H1 (cell line): ENCODE measurements at regions not wholly inside any gene's neighbourhood (a gene's known extent, or its start where the extent isn't known, plus 50 kb on each side); places are given as distances from the start of the nearest gene placed in this dataset.

Experiments
- CTCF ChIA-PET: fragments of 300-600 bp; sonication (Branson Sonifier 250); formaldehyde crosslinking; loops from one replicate; lab custom pipeline; 2021; ENCODE audit not compliant: partially characterized antibody; lab: Charles Lee
- POLR2A ChIA-PET: fragments of 300-600 bp; sonication (Branson Sonifier 250); formaldehyde crosslinking; loops from one replicate; lab custom pipeline; 2021; ENCODE audit warnings: inconsistent platforms; ENCODE audit not compliant: partially characterized antibody; lab: Charles Lee
- DNase-seq, 2 experiments: peaks; one replicate each; pipeline versions ENCODE4 v3.0.0 to v3.0.0-alpha.2; 2010 to 2022; ENCODE audit warnings: low spot score in 2 of 2, low read depth in 1 of 2, mixed read lengths in 1 of 2
- FAIRE-seq: peaks from 2 replicates; lab custom pipeline; 2011; peaks lifted over from hg19 to GRCh38; lab: Jason Lieb, UNC
- H2AFZ ChIP-seq: 2 replicates; pipeline ENCODE4 v1.8.1; 2012; ENCODE audit warnings: low read length, inconsistent platforms
- H2AK5ac ChIP-seq: 2 replicates; pipeline ENCODE4 v1.6.1; 2013; ENCODE audit warnings: low read depth, low read length
- H2BK120ac ChIP-seq: replicated peaks from 2 replicates; pipeline ENCODE3; 2013; ENCODE audit warnings: low read depth, low read length, inconsistent platforms
- H2BK12ac ChIP-seq: 2 replicates; pipeline ENCODE4 v1.6.1; 2013; ENCODE audit warnings: low read depth, low read length
- H2BK15ac ChIP-seq: 2 replicates; pipeline ENCODE4 v1.6.1; 2013; ENCODE audit warnings: low read length
- H2BK20ac ChIP-seq: 2 replicates; pipeline ENCODE4 v1.6.1; 2013; ENCODE audit warnings: low read length
- H2BK5ac ChIP-seq: 2 replicates; pipeline ENCODE4 v1.6.1; 2013; ENCODE audit warnings: low read depth, low read length
- H3K14ac ChIP-seq: 2 replicates; pipeline ENCODE4 v1.6.1; 2013; ENCODE audit warnings: inconsistent platforms; ENCODE audit not compliant: insufficient read length
- H3K18ac ChIP-seq: 2 replicates; pipeline ENCODE4 v1.6.1; 2013; ENCODE audit warnings: low read length; ENCODE audit errors: extremely low read depth
- H3K23ac ChIP-seq: 2 replicates; pipeline ENCODE4 v1.6.1; 2013; ENCODE audit warnings: inconsistent platforms; ENCODE audit not compliant: insufficient read length
- H3K23me2 ChIP-seq: 2 replicates; pipeline ENCODE4 v1.6.1; 2013; ENCODE audit warnings: low read depth, low read length
- H3K27ac ChIP-seq: 2 replicates; pipeline ENCODE4 v1.6.1; 2011; ENCODE audit warnings: low read depth, low read length, inconsistent platforms
- H3K27me3 ChIP-seq, 4 experiments: replicated peaks in 1 of 4; 1 replicate in 1 of 4; 2 replicates in 3 of 4; pipeline versions ENCODE4 v1.6.1 to v1.8.1; 2011 to 2013; ENCODE audit warnings: low read length in 3 of 4, mild to moderate bottlenecking in 3 of 4, inconsistent platforms in 2 of 4, mixed read lengths in 2 of 4, moderate library complexity in 1 of 4; ENCODE audit not compliant: control insufficient read depth in 3 of 4, insufficient read depth in 3 of 4; ENCODE audit errors: extremely low read depth in 1 of 4
- H3K36me3 ChIP-seq, 4 experiments: 2 replicates each; pipeline versions ENCODE4 v1.6.1 to v1.8.1; 2011 to 2013; ENCODE audit warnings: mild to moderate bottlenecking in 4 of 4, low read length in 3 of 4, moderate library complexity in 2 of 4, control low read depth in 1 of 4, inconsistent platforms in 1 of 4; ENCODE audit not compliant: insufficient read depth in 4 of 4, control insufficient read depth in 2 of 4
- H3K4ac ChIP-seq: replicated peaks from 2 replicates; pipeline ENCODE3; 2013; ENCODE audit warnings: low read length, low read depth, mixed read lengths, inconsistent platforms; ENCODE audit not compliant: insufficient read length
- H3K4me1 ChIP-seq, 4 experiments: replicated peaks in 1 of 4; 1 replicate in 1 of 4; 2 replicates in 3 of 4; pipeline versions ENCODE4 v1.6.1 to v1.8.1; 2011 to 2013; ENCODE audit warnings: low read length in 3 of 4, inconsistent platforms in 2 of 4, mixed read lengths in 1 of 4; ENCODE audit not compliant: insufficient read depth in 4 of 4, control insufficient read depth in 3 of 4
- H3K4me2 ChIP-seq, 2 experiments: 2 replicates each; pipeline versions ENCODE4 v1.6.1 to v1.8.1; 2011 to 2013; ENCODE audit warnings: low read depth in 2 of 2, low read length in 2 of 2, control low read depth in 1 of 2, inconsistent platforms in 1 of 2, mild to moderate bottlenecking in 1 of 2; ENCODE audit not compliant: insufficient read depth in 1 of 2
- H3K4me3 ChIP-seq, 4 experiments: fragments of 200-600, 300-600 bp in 1 of 4; sonication (generic), shearing (Covaris generic), sonication (Bioruptor Twin) in 1 of 4; 2 replicates each; pipeline versions ENCODE4 v1.5.1 to v1.8.1; 2011 to 2016; ENCODE audit warnings: low read length in 4 of 4, low read depth in 3 of 4, control low read depth in 2 of 4, inconsistent platforms in 2 of 4, mild to moderate bottlenecking in 2 of 4, mixed read lengths in 1 of 4, moderate library complexity in 1 of 4; ENCODE audit not compliant: insufficient read depth in 2 of 4; ENCODE audit errors: extremely low read depth in 1 of 4
- H3K56ac ChIP-seq: replicated peaks from 2 replicates; pipeline ENCODE3; 2013; ENCODE audit warnings: low read depth, mild to moderate bottlenecking, mixed read lengths, low read length, inconsistent platforms; ENCODE audit not compliant: insufficient read length
- H3K79me1 ChIP-seq: 2 replicates; pipeline ENCODE4 v1.6.1; 2013; ENCODE audit warnings: low read depth, low read length, control low read depth
- H3K79me2 ChIP-seq, 2 experiments: 2 replicates each; pipeline versions ENCODE4 v1.6.1 to v1.8.1; 2012 to 2013; ENCODE audit warnings: low read length in 2 of 2, mild to moderate bottlenecking in 2 of 2, inconsistent platforms in 1 of 2; ENCODE audit not compliant: insufficient read depth in 2 of 2, control insufficient read depth in 1 of 2
- H3K9ac ChIP-seq, 4 experiments: replicated peaks in 1 of 4; 1 replicate in 1 of 4; 2 replicates in 3 of 4; pipeline versions ENCODE4 v1.6.1 to v1.8.1; 2011 to 2013; ENCODE audit warnings: low read depth in 3 of 4, low read length in 3 of 4, control low read depth in 2 of 4, mild to moderate bottlenecking in 2 of 4, moderate library complexity in 2 of 4, inconsistent platforms in 1 of 4; ENCODE audit errors: extremely low read depth in 1 of 4
- H3K9me3 ChIP-seq, 2 experiments: 2 replicates each; pipeline versions ENCODE4 v1.6.1 to v1.8.1; 2012 to 2013; ENCODE audit warnings: mild to moderate bottlenecking in 2 of 2, moderate library complexity in 2 of 2, control low read depth in 1 of 2, inconsistent platforms in 1 of 2, low read depth in 1 of 2, low read length in 1 of 2, mixed read lengths in 1 of 2; ENCODE audit not compliant: insufficient read depth in 2 of 2
- H4K20me1 ChIP-seq, 2 experiments: replicated peaks in 1 of 2; 2 replicates each; pipeline versions ENCODE3 to v1.8.1; 2011 to 2013; ENCODE audit warnings: inconsistent platforms in 2 of 2, low read length in 2 of 2, mild to moderate bottlenecking in 1 of 2; ENCODE audit not compliant: insufficient read depth in 2 of 2, control insufficient read depth in 1 of 2
- H4K5ac ChIP-seq: 2 replicates; pipeline ENCODE4 v1.6.1; 2013; ENCODE audit warnings: low read length, low read depth, mixed read lengths, inconsistent platforms; ENCODE audit not compliant: insufficient read length
- H4K8ac ChIP-seq: 2 replicates; pipeline ENCODE4 v1.8.0; 2013; ENCODE audit warnings: mild to moderate bottlenecking, moderate library complexity, low read length, inconsistent platforms; ENCODE audit not compliant: insufficient read depth; ENCODE audit errors: extremely low read depth
- H4K91ac ChIP-seq: replicated peaks from 2 replicates; pipeline ENCODE3; 2013; ENCODE audit warnings: low read length, mixed read lengths, inconsistent platforms; ENCODE audit not compliant: insufficient read length
- CHD1 ChIP-seq: IDR thresholded peaks from 2 replicates; pipeline ENCODE4 v1.6.1; 2012; ENCODE audit warnings: low read depth, low read length, improper control_type of control experiment
- KDM1A ChIP-seq: fragments of 200-600, 300-600 bp; sonication (generic); IDR thresholded peaks from 2 replicates; pipeline ENCODE4 v1.7.1; 2016; ENCODE audit warnings: mild to moderate bottlenecking, low read length, borderline replicate concordance
- RNF2 ChIP-seq: fragments of 200-900, 300-1000 bp; sonication (generic); IDR thresholded peaks from 2 replicates; pipeline ENCODE4 v1.7.1; 2016; ENCODE audit warnings: borderline replicate concordance, low read depth, mild to moderate bottlenecking, antibody characterized with exemption, low read length; ENCODE audit not compliant: poor library complexity, severe bottlenecking; ENCODE audit errors: missing control alignments
- ZNF274 ChIP-seq: IDR thresholded peaks from 2 replicates; pipeline ENCODE4 v1.7.0; 2012; ENCODE audit warnings: low read length, borderline replicate concordance; ENCODE audit errors: extremely low read depth
- WGBS, 2 experiments: shearing (Covaris generic) in 1 of 2; methylation state at CpG; one replicate each; pipeline versions ENCODE4 v1.1.6 to v1.1.7; 2013 to 2015; ENCODE audit warnings: low lambda C conversion rate in 2 of 2, mixed read lengths in 2 of 2, inconsistent platforms in 1 of 2, low coverage in 1 of 2, missing lambda C conversion rate in 1 of 2; ENCODE audit not compliant: insufficient replicate concordance in 2 of 2, insufficient coverage in 1 of 2, insufficient read length in 1 of 2; ENCODE audit errors: extremely low coverage in 1 of 2, missing lambda C conversion rate in 1 of 2; 5-methylcytosine and 5-hydroxymethylcytosine counted together

- Histone ChIP-seq H4K5ac (no peak overlapping the region), H3K18ac (no peak overlapping the region), H2BK120ac (no peak overlapping the region), H2AK5ac (no peak overlapping the region), H2BK20ac (no peak overlapping the region), H3K23me2 (no peaks in the 10 kb centered on the region), H2AFZ (peak overlapping the region; percentile 81; the same call in 1 of the 2 replicates), H3K79me1 (no peaks in the 10 kb centered on the region), H2BK12ac (no peak overlapping the region), H3K4me3 (no peak overlapping the region), H2BK5ac (no peak overlapping the region), H3K4me1 (no peaks in the 10 kb centered on the region), H3K56ac (no peak overlapping the region), H3K23ac (no peak overlapping the region), H3K4ac (no peak overlapping the region), H4K20me1 (no peaks in the 10 kb centered on the region), H3K36me3 (no peaks in the 10 kb centered on the region), H3K27ac (no peak overlapping the region), H3K9ac (no peak overlapping the region), H2BK15ac (no peak overlapping the region), H3K9me3 (no peaks in the 10 kb centered on the region), H3K4me2 (no peak overlapping the region), H4K8ac (no peak overlapping the region), H3K14ac (no peak overlapping the region), H3K27me3 (no peaks in the 10 kb centered on the region), H3K79me2 (no peaks in the 10 kb centered on the region), H4K91ac (no peak overlapping the region)
- DNase-seq = no peak
- ChIA-PET CTCF (no interaction called here), POLR2A (no interaction called here)
- FAIRE-seq = no peak
- WGBS, 2 experiments = 88% methylated on average over 3 of the region's 3 CpGs; no CpG with 5 or more reads in 1 of the 2 experiments
- no peak for TF ChIP-seq RNF2
- TF ChIP-seq KDM1A = no peak
- TF ChIP-seq CHD1 = no peak
- TF ChIP-seq ZNF274 = no peak
Observed at GRCh38 chr10:64368298-64368697, 847.1 kb downstream of the REEP3 start.
